Uterus (tissue), 2 donors: ENCODE measurements at regions not wholly inside any gene's neighbourhood (a gene's known extent, or its start where the extent isn't known, plus 50 kb on each side); places are given as distances from the start of the nearest gene placed in this dataset.

Experiments used
- CTCF ChIP-seq, 4 experiments: fragments of 200-600 bp in 2 of 4; fragments of 450-650 bp in 2 of 4; sonication (generic) in 2 of 4; IDR thresholded peaks; one replicate each; pipeline ENCODE4 v1.5.1; 2016 to 2019; ENCODE audit warnings: antibody characterized with exemption in 4 of 4, mild to moderate bottlenecking in 2 of 4, moderate library complexity in 1 of 4
- POLR2A ChIP-seq, 2 donors: fragments of 450-650 bp; IDR thresholded peaks; one replicate each; pipeline ENCODE4 v1.6.1; 2016; ENCODE audit warnings: antibody characterized with exemption in 2 of 2, mild to moderate bottlenecking in 1 of 2, moderate library complexity in 1 of 2

GRCh38 chr5:145591578-145591977 is 243.6 kb downstream of the PRELID2 start:
- TF ChIP-seq CTCF (IDR thresholded peaks at IDR 0.05) (no peak), POLR2A (IDR thresholded peaks at IDR 0.05) (no peak)
